ENCODE measurements at regions not wholly inside any gene's neighbourhood (a gene's known extent, or its start where the extent isn't known, plus 50 kb on each side); places are given as distances from the start of the nearest gene placed in this dataset.

DNA sequence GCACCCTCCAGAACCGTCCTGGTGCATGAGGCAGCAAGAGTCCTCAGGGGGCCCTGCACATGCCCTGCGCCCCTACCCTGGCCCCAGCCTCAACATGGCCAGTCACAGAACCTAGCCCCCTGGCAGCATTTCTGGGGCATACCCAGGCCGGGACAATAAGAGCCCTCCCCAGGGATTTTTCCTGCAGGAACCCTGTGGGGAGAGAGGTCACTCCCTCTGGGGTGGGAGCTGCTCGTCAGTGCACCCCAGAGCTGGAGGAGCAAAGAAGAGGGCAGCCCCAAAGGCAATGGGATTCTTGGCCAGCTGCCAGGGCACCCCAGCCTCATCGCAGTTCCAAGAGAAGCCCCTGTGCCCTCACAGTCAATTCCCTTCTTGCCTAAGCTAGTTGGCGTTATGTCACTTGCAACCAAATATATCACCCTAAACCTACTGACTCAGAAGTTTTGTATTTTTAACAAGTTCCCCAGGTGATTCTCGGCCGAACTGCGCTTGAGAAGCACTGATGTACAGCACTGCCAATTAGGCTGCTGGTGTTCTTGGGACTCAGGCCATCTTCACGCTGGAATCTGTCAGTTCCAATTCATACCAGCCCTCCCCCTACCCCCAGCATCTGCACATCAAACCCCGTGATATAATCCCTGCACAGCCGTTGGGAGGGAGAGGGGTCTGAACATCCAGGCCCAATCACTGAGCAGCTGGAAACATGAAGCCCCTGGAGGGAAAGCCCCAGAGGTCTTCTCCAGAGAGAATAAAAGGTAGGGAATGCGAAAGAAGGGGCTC, 87.5 kb upstream of the PRR20G start:
- TF ChIP-seq CTCF (IDR thresholded peaks at IDR 0.05; ENCODE audit: low read length): no peak
- TF ChIP-seq EZH2 (IDR thresholded peaks at IDR 0.05; ENCODE audit: borderline replicate concordance, low read length): no peak

Measured in OCI-LY1 (cell line).